ENCODE measurements at regions not wholly inside any gene's neighbourhood (a gene's known extent, or its start where the extent isn't known, plus 50 kb on each side); places are given as distances from the start of the nearest gene placed in this dataset.

DNA sequence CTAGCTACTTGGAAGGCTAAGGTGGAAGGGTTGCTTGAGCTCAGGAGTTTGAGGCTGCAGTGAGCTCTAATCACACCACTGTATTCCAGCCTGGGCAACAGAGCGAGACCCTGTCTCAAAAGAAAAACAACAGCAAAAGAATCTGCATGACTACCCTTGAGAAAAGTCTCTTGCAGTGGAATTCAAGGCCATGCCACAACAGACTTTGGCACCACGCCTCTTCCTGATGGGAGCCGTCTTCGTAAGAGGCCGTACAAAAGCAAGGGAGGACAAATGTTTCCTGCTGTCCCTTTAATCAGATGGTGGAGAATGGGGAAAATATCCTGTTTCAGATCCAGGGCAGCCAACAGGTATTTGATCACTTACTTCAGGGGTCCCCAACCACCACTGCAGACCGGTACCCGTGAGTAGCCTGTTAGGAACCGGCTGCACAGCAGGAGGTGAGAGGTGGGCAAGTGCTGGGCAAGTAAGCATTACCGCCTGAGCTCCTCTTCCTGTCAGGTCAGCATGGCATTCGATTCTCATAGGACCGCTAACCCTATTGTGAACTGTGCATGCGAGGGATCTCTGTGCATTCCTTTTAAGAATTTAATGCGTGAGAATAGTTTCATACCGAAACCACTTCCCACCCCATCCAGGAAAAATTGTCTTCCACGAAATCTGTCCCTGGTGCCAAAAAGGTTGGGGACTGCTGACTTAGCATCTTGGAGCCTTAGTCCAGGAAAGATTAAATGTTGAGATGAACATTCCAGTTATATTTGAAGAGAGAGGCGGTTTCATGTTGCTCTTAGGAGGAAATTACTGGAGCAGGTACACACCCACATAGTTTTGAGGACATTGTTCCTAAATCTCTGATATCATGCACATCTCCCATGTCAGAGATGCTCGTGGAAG is 94.4 kb upstream of the XPO1 start:
- TF ChIP-seq, protein P1, sequence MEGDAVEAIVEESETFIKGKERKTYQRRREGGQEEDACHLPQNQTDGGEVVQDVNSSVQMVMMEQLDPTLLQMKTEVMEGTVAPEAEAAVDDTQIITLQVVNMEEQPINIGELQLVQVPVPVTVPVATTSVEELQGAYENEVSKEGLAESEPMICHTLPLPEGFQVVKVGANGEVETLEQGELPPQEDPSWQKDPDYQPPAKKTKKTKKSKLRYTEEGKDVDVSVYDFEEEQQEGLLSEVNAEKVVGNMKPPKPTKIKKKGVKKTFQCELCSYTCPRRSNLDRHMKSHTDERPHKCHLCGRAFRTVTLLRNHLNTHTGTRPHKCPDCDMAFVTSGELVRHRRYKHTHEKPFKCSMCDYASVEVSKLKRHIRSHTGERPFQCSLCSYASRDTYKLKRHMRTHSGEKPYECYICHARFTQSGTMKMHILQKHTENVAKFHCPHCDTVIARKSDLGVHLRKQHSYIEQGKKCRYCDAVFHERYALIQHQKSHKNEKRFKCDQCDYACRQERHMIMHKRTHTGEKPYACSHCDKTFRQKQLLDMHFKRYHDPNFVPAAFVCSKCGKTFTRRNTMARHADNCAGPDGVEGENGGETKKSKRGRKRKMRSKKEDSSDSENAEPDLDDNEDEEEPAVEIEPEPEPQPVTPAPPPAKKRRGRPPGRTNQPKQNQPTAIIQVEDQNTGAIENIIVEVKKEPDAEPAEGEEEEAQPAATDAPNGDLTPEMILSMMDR (IDR thresholded peaks at IDR 0.05; ENCODE audit: low read depth, low read length) = no peak
- no peak for TF ChIP-seq EZH2phosphoT487 (IDR thresholded peaks at IDR 0.05; ENCODE audit: low read depth)
